ENCODE measurements at regions not wholly inside any gene's neighbourhood (a gene's known extent, or its start where the extent isn't known, plus 50 kb on each side); places are given as distances from the start of the nearest gene placed in this dataset.

DNA sequence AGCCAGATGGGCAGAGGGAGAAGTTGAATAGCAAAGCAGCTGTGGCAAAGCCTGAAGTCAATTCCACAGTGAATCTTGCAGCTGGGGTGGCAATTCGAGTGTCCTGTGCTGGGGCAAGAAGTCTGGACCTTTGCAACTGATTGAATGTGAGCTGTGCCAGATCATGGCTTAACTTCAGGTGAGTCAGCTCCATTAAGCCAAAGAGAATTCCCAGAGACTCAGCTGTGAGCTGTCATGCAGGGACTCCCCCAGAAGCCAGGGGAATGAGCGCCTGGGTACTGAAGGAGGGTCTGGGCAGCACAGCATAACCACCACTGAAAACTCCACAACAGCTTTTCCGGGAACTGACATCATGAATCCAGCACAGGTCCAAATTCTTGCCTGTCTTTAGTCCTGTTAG, 153.5 kb upstream of the TRPC7 start:
- H3K27ac ChIP-seq (ENCODE audit: low read length) = no peak overlapping the region
- no peaks in the 10 kb centered on the region for H3K4me1 ChIP-seq (ENCODE audit: low read length)
- no peak overlapping the region for H3K4me3 ChIP-seq (ENCODE audit: low read length)
- no peaks in the 10 kb centered on the region for H3K9me2 ChIP-seq (replicated peaks; ENCODE audit: insufficient read depth, low read length)
- no peak for DNase-seq
- H3F3A ChIP-seq (ENCODE audit: insufficient read depth, low read length) = no peaks in the 10 kb centered on the region
- no peak overlapping the region for H2AFZ ChIP-seq (ENCODE audit: low read length)
- H3K4me2 ChIP-seq (ENCODE audit: low read depth, low read length) = no peak overlapping the region
- H3K9me3 ChIP-seq (replicated peaks; ENCODE audit: insufficient read depth, low read length) = no peaks in the 10 kb centered on the region
- no peaks in the 10 kb centered on the region for H3K27me3 ChIP-seq (replicated peaks; ENCODE audit: insufficient read depth, low read length)
- no peak overlapping the region for H3K9ac ChIP-seq (ENCODE audit: low read length)
- no peaks in the 10 kb centered on the region for H3K79me2 ChIP-seq (ENCODE audit: low read length)
- no peaks in the 10 kb centered on the region for H4K20me1 ChIP-seq (ENCODE audit: insufficient read depth, low read length)
- no peaks in the 10 kb centered on the region for H3K36me3 ChIP-seq (replicated peaks; ENCODE audit: insufficient read depth, low read length)
- TF ChIP-seq EZH2phosphoT487 (IDR thresholded peaks at IDR 0.05; ENCODE audit: low read length) (no peak), EZH2 (optimal IDR thresholded peaks at IDR 0.05; ENCODE audit: low read depth, low read length) (no peak)
- TF ChIP-seq, protein P1, sequence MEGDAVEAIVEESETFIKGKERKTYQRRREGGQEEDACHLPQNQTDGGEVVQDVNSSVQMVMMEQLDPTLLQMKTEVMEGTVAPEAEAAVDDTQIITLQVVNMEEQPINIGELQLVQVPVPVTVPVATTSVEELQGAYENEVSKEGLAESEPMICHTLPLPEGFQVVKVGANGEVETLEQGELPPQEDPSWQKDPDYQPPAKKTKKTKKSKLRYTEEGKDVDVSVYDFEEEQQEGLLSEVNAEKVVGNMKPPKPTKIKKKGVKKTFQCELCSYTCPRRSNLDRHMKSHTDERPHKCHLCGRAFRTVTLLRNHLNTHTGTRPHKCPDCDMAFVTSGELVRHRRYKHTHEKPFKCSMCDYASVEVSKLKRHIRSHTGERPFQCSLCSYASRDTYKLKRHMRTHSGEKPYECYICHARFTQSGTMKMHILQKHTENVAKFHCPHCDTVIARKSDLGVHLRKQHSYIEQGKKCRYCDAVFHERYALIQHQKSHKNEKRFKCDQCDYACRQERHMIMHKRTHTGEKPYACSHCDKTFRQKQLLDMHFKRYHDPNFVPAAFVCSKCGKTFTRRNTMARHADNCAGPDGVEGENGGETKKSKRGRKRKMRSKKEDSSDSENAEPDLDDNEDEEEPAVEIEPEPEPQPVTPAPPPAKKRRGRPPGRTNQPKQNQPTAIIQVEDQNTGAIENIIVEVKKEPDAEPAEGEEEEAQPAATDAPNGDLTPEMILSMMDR (IDR thresholded peaks at IDR 0.05; ENCODE audit: low read length) = no peak

DNA sequence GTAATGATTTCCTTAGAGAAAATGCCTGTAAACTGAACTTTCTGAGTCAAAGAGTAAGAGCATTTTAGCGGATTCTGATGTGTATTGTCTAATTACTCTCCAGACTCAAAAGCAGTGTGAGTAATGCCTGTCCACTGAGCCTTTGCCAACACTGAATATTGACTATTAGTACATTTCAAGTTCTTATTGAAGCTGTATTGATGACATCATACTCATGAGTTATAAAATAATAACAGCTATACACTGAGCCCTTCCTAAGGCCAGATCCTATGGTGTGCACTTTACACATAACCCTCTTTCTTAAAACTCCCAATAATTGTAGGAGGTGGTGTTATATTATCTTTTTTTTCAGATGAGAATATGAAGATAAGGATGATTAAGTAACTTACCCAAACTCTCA, 152.8 kb upstream of the TRPC7 start:
- TF ChIP-seq EZH2 (optimal IDR thresholded peaks at IDR 0.05; ENCODE audit: low read depth, low read length) (no peak), EZH2phosphoT487 (IDR thresholded peaks at IDR 0.05; ENCODE audit: low read length) (no peak)
- TF ChIP-seq, protein P1 (IDR thresholded peaks at IDR 0.05; ENCODE audit: low read length) = no peak
- H2AFZ ChIP-seq (ENCODE audit: low read length) = no peak overlapping the region
- H4K20me1 ChIP-seq (ENCODE audit: insufficient read depth, low read length) = no peaks in the 10 kb centered on the region
- H3F3A ChIP-seq (ENCODE audit: insufficient read depth, low read length) = no peaks in the 10 kb centered on the region
- H3K27me3 ChIP-seq (replicated peaks; ENCODE audit: insufficient read depth, low read length) = no peaks in the 10 kb centered on the region
- no peak overlapping the region for H3K4me2 ChIP-seq (ENCODE audit: low read depth, low read length)
- no peak overlapping the region for H3K27ac ChIP-seq (ENCODE audit: low read length)
- no peaks in the 10 kb centered on the region for H3K9me3 ChIP-seq (replicated peaks; ENCODE audit: insufficient read depth, low read length)
- no peak overlapping the region for H3K9ac ChIP-seq (ENCODE audit: low read length)
- no peaks in the 10 kb centered on the region for H3K9me2 ChIP-seq (replicated peaks; ENCODE audit: insufficient read depth, low read length)
- no peak for DNase-seq
- no peak overlapping the region for H3K4me3 ChIP-seq (ENCODE audit: low read length)
- no peaks in the 10 kb centered on the region for H3K79me2 ChIP-seq (ENCODE audit: low read length)
- H3K4me1 ChIP-seq (ENCODE audit: low read length) = no peaks in the 10 kb centered on the region
- H3K36me3 ChIP-seq (replicated peaks; ENCODE audit: insufficient read depth, low read length) = no peaks in the 10 kb centered on the region

DNA sequence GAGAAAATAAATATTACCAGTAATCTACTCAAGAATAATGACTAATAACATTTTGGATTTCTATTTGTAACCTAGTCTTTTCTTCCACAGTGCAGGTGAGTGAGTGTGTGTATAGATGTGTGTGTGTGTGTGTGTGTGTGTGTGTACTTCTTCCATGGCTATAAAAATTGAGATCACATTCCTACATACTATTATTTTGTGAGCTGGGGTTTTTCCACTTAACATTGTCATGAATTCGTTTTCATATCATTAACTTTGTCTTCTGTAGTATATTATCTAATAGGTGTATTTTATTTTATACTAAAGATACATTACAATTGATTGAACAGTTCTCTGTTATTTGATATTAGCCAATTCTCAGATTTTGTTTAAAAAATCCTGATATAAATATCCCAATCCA, 152.4 kb upstream of the TRPC7 start:
- no peak overlapping the region for H2AFZ ChIP-seq (ENCODE audit: low read length)
- H3K9me3 ChIP-seq (replicated peaks; ENCODE audit: insufficient read depth, low read length) = no peaks in the 10 kb centered on the region
- no peak overlapping the region for H3K27ac ChIP-seq (ENCODE audit: low read length)
- no peak for DNase-seq
- no peaks in the 10 kb centered on the region for H3K9me2 ChIP-seq (replicated peaks; ENCODE audit: insufficient read depth, low read length)
- H3K27me3 ChIP-seq (replicated peaks; ENCODE audit: insufficient read depth, low read length) = no peaks in the 10 kb centered on the region
- no peaks in the 10 kb centered on the region for H3K79me2 ChIP-seq (ENCODE audit: low read length)
- no peak for TF ChIP-seq EZH2 (optimal IDR thresholded peaks at IDR 0.05; ENCODE audit: low read depth, low read length)
- no peak overlapping the region for H3K4me3 ChIP-seq (ENCODE audit: low read length)
- no peaks in the 10 kb centered on the region for H4K20me1 ChIP-seq (ENCODE audit: insufficient read depth, low read length)
- no peak overlapping the region for H3K4me2 ChIP-seq (ENCODE audit: low read depth, low read length)
- H3K9ac ChIP-seq (ENCODE audit: low read length) = no peak overlapping the region
- no peaks in the 10 kb centered on the region for H3K4me1 ChIP-seq (ENCODE audit: low read length)
- H3K36me3 ChIP-seq (replicated peaks; ENCODE audit: insufficient read depth, low read length) = no peaks in the 10 kb centered on the region
- H3F3A ChIP-seq (ENCODE audit: insufficient read depth, low read length) = no peaks in the 10 kb centered on the region

DNA sequence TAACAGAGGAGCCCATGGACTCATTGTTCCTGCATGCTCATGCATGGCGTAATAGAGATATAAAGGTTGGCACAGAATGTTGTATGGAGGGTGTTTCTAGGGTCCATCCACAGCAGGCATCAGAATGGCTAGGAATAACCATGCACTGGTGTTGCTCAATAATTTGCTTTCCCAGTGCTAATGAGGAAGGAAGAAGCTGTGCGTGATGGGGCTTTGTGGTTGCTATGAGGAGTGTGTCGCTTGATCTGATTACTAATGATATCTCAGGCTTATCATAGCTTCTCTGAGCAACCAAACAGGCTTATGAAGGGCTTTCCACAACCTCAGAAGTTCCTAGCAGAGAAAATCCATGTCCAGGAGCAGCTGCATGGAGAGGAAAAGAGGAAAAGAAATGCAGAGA, 151.3 kb upstream of the TRPC7 start:
- Histone ChIP-seq H3K9me3 (replicated peaks; ENCODE audit: insufficient read depth, low read length) (no peaks in the 10 kb centered on the region), H4K20me1 (ENCODE audit: insufficient read depth, low read length) (no peaks in the 10 kb centered on the region), H3K9ac (ENCODE audit: low read length) (no peak overlapping the region), H3K9me2 (replicated peaks; ENCODE audit: insufficient read depth, low read length) (no peaks in the 10 kb centered on the region), H3K27ac (ENCODE audit: low read length) (no peak overlapping the region), H3K4me2 (ENCODE audit: low read depth, low read length) (no peak overlapping the region), H3K27me3 (replicated peaks; ENCODE audit: insufficient read depth, low read length) (no peaks in the 10 kb centered on the region), H3K36me3 (replicated peaks; ENCODE audit: insufficient read depth, low read length) (no peaks in the 10 kb centered on the region), H3F3A (ENCODE audit: insufficient read depth, low read length) (no peaks in the 10 kb centered on the region), H2AFZ (ENCODE audit: low read length) (no peak overlapping the region), H3K4me1 (ENCODE audit: low read length) (no peaks in the 10 kb centered on the region), H3K79me2 (ENCODE audit: low read length) (no peaks in the 10 kb centered on the region), H3K4me3 (ENCODE audit: low read length) (no peak overlapping the region)
- TF ChIP-seq EZH2 (optimal IDR thresholded peaks at IDR 0.05; ENCODE audit: low read depth, low read length) (no peak), EZH2phosphoT487 (IDR thresholded peaks at IDR 0.05; ENCODE audit: low read length) (no peak)
- TF ChIP-seq, protein P1 (IDR thresholded peaks at IDR 0.05; ENCODE audit: low read length) = no peak
- DNase-seq = no peak
